ENCODE measurements at regions not wholly inside any gene's neighbourhood (a gene's known extent, or its start where the extent isn't known, plus 50 kb on each side); places are given as distances from the start of the nearest gene placed in this dataset.

DNA sequence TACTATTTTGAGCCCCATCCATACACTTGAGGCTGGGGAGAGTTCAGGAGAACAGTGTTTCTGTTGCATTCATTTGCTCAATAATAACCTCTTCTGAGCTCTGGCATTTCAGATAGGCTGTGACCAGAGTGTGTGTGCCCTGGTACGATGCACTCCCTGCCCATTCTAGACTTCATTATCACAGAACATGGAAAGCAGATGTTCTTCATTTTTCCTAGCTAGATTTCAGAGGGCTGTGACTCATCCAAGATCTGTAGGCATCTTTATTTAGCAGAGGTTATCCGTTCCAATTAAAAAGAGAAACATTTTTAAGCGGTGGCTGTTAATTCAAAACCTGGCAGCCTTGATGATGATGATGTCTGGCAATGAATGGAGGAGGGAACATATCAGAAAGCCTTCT, 228.8 kb upstream of the EEF2KMT start:
- TF ChIP-seq CTCF (IDR thresholded peaks at IDR 0.05; ENCODE audit: low read depth, low read length) = no peak
- H3K4me3 ChIP-seq (replicated peaks in 1 of 2; ENCODE audit: low read depth in 2 of 2, low read length in 2 of 2) = no peak overlapping the region
- no peak for DNase-seq (ENCODE audit: low read depth in 2 of 2)

DNA sequence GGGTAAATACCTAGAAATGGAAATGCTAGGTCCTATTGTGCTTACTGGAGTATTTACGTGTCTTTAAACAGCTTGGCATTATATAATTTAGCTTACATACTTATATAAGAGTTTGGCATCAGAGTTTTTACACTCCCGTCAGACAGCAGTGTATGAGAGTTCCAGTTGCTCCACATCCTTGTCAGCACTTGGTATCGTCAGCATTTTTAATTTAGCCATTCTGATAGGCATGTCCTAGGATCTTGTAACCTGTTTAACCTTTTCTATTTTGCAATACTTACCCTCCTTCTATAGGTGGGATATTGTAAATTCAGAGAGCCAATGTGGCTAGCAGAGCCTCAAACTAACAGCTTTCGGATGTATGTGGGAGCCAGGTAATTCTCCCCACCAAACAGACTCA, 228.3 kb upstream of the EEF2KMT start:
- no peak for TF ChIP-seq CTCF (IDR thresholded peaks at IDR 0.05; ENCODE audit: low read depth, low read length)
- no peak overlapping the region for H3K4me3 ChIP-seq (replicated peaks in 1 of 2; ENCODE audit: low read depth in 2 of 2, low read length in 2 of 2)
- DNase-seq (ENCODE audit: low read depth in 2 of 2) = no peak

- H3K4me3 ChIP-seq (replicated peaks in 1 of 2; ENCODE audit: low read depth in 2 of 2, low read length in 2 of 2) = no peak overlapping the region
- TF ChIP-seq CTCF (IDR thresholded peaks at IDR 0.05; ENCODE audit: low read depth, low read length) = no peak
- DNase-seq (ENCODE audit: low read depth in 2 of 2) = no peak
Measured at GRCh38 chr16:5323284-5324141, 225.9 kb upstream of the EEF2KMT start.

DNA sequence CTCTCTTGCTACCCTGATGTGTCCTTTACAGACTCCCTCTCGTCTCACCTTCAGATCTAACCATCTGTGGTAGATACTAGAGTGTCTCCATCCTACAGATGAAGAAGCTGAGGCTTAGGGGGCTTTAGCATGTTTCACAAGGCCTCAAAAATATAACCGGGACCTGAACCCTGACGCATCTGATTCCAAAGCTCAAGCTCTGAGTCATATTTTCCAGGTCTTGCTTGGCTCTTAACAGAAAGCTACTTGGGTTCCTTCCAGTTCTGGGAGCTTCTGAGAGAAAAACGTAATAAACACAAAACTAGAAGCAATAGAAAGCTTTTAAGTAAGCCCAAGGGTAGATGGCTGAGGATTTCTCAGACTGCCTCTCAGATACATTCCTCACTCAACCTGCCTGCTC, 224.3 kb upstream of the EEF2KMT start:
- no peak overlapping the region for H3K4me3 ChIP-seq (replicated peaks in 1 of 2; ENCODE audit: low read depth in 2 of 2, low read length in 2 of 2)
- TF ChIP-seq CTCF (IDR thresholded peaks at IDR 0.05; ENCODE audit: low read depth, low read length) = no peak
- peak in 1 of 2 donors; percentile 0 for DNase-seq (ENCODE audit: low read depth in 2 of 2)

GRCh38 chr16:5319799-5320198, 222.2 kb upstream of the EEF2KMT start:
- TF ChIP-seq CTCF (IDR thresholded peaks at IDR 0.05; ENCODE audit: low read depth, low read length) = no peak
- DNase-seq (ENCODE audit: low read depth in 2 of 2) = no peak

DNA sequence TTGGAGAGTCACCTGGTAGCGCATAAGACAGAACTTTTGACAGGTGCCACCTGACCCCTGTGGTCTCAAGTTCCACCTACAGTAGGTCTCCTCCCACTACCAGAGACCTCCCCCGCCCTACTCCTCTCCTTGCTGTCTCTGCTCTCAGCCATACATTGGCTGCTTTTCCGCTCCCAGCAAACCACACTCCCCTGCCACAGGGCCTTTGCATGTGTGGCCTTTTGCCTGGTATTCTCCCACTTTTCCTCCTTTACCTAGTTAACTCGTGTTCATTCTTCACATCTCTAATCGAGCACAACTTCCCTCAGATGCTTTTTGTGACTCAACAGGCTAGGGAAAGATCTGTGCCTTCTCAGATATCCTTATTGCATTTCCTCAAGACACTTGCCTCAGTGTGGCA, 218.3 kb upstream of the EEF2KMT start:
- TF ChIP-seq CTCF (IDR thresholded peaks at IDR 0.05; ENCODE audit: low read depth, low read length) = no peak

More at GRCh38 chr16:5319799-5320198, 222.2 kb upstream of the EEF2KMT start:
- H3K4me3 ChIP-seq (replicated peaks in 1 of 2; ENCODE audit: low read depth in 2 of 2, low read length in 2 of 2) = no peak overlapping the region

More for the DNA sequence above, 218.3 kb upstream of the EEF2KMT start:
- no peak overlapping the region for H3K4me3 ChIP-seq (replicated peaks in 1 of 2; ENCODE audit: low read depth in 2 of 2, low read length in 2 of 2)
- no peak for DNase-seq (ENCODE audit: low read depth in 2 of 2)
